OCI-LY3 (cell line): ENCODE measurements at regions not wholly inside any gene's neighbourhood (a gene's known extent, or its start where the extent isn't known, plus 50 kb on each side); places are given as distances from the start of the nearest gene placed in this dataset.

Experiments
- H2AFZ ChIP-seq: fragments of 200-600, 300-600 bp; shearing (Covaris generic); 2 replicates; pipeline ENCODE4 v1.6.0; 2014; ENCODE audit warnings: antibody characterized with exemption, low read depth, low read length
- H3K27ac ChIP-seq: fragments of 200-600, 300-600 bp; sonication (generic); 2 replicates; pipeline ENCODE4 v1.5.1; 2014; ENCODE audit warnings: mild to moderate bottlenecking, low read length, moderate library complexity, mixed read lengths
- H3K27me3 ChIP-seq: fragments of 200-600, 300-600 bp; sonication (generic); 2 replicates; pipeline ENCODE4 v1.6.1; 2014; ENCODE audit warnings: low read depth, low read length, mixed read lengths
- H3K36me3 ChIP-seq: fragments of 200-600, 300-600 bp; sonication (generic); replicated peaks from 2 replicates; pipeline ENCODE3; 2014; ENCODE audit warnings: low read depth, low read length, mixed read lengths
- H3K4me1 ChIP-seq: fragments of 300-600, 200-600 bp; sonication (generic); 2 replicates; pipeline ENCODE4 v1.6.1; 2014; ENCODE audit warnings: low read length, mixed read lengths
- H3K4me2 ChIP-seq: fragments of 200-600, 300-600 bp; sonication (generic); 2 replicates; pipeline ENCODE4 v1.6.1; 2014; ENCODE audit warnings: low read length, mixed read lengths
- H3K4me3 ChIP-seq: fragments of 300-600, 200-600 bp; sonication (generic); 2 replicates; pipeline ENCODE4 v1.5.1; 2014; ENCODE audit warnings: antibody characterized with exemption, mild to moderate bottlenecking, low read length, moderate library complexity
- H3K79me2 ChIP-seq: fragments of 300-600, 200-600 bp; shearing (Covaris generic); 2 replicates; pipeline ENCODE4 v1.6.1; 2014; ENCODE audit warnings: mild to moderate bottlenecking, low read length, mixed read lengths
- H3K9ac ChIP-seq: fragments of 300-600, 200-600 bp; shearing (Covaris generic); 2 replicates; pipeline ENCODE4 v1.6.0; 2014; ENCODE audit warnings: mild to moderate bottlenecking, low read length, moderate library complexity
- H3K9me3 ChIP-seq: fragments of 200-600, 300-600 bp; shearing (Covaris generic); 2 replicates; pipeline ENCODE4 v1.6.1; 2014; ENCODE audit warnings: low read length, mixed read lengths; ENCODE audit not compliant: insufficient read depth
- H4K20me1 ChIP-seq: fragments of 200-600, 300-600 bp; sonication (generic); 2 replicates; pipeline ENCODE4 v1.6.1; 2016; ENCODE audit warnings: low read length, mixed read lengths; ENCODE audit not compliant: insufficient read depth
- EZH2phosphoT487 ChIP-seq: fragments of 200-600 bp; shearing (Covaris generic); IDR thresholded peaks from 2 replicates; pipeline ENCODE4 v1.6.1; 2018; ENCODE audit warnings: antibody characterized with exemption, mixed run types, low read depth
- TF ChIP-seq, protein P1 (sequence below): fragments of 200-600, 300-600 bp; sonication (generic); IDR thresholded peaks from 2 replicates; pipeline ENCODE4 v1.5.1; 2014; ENCODE audit warnings: antibody characterized with exemption, low read length, low read depth

DNA sequence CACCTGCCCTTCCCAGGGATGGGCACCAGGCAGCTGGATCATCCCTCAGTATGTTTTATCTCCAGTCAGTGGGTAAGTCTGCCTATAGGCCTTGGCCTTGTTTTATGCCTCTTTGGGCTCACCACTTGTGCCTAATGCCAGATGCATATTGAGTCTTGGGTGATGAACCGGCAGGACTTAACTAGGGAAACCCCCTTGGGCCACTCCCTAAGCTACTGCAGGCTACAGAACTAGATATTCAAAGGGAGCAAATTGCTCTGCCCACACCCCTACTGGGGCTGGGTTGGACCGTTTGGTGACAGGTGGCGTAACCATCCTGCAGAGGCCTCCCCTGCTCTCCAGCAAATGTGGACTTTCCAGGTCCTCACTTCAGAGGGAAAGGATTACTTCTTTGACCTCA, 115.7 kb upstream of the GDF10 start:
- H3K4me1 ChIP-seq = no peaks in the 10 kb centered on the region
- no peak overlapping the region for H3K27ac ChIP-seq
- no peak for TF ChIP-seq EZH2phosphoT487
- TF ChIP-seq, protein P1, sequence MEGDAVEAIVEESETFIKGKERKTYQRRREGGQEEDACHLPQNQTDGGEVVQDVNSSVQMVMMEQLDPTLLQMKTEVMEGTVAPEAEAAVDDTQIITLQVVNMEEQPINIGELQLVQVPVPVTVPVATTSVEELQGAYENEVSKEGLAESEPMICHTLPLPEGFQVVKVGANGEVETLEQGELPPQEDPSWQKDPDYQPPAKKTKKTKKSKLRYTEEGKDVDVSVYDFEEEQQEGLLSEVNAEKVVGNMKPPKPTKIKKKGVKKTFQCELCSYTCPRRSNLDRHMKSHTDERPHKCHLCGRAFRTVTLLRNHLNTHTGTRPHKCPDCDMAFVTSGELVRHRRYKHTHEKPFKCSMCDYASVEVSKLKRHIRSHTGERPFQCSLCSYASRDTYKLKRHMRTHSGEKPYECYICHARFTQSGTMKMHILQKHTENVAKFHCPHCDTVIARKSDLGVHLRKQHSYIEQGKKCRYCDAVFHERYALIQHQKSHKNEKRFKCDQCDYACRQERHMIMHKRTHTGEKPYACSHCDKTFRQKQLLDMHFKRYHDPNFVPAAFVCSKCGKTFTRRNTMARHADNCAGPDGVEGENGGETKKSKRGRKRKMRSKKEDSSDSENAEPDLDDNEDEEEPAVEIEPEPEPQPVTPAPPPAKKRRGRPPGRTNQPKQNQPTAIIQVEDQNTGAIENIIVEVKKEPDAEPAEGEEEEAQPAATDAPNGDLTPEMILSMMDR = no peak
- H2AFZ ChIP-seq = no peak overlapping the region
- H3K27me3 ChIP-seq = no peaks in the 10 kb centered on the region
- no peaks in the 10 kb centered on the region for H3K9me3 ChIP-seq
- no peaks in the 10 kb centered on the region for H3K79me2 ChIP-seq
- H3K36me3 ChIP-seq = no peaks in the 10 kb centered on the region
- H4K20me1 ChIP-seq = no peaks in the 10 kb centered on the region
- no peak overlapping the region for H3K4me2 ChIP-seq
- H3K4me3 ChIP-seq = no peak overlapping the region
- no peak overlapping the region for H3K9ac ChIP-seq

- no peak overlapping the region for H3K4me3 ChIP-seq
- H3K9ac ChIP-seq = no peak overlapping the region
- H2AFZ ChIP-seq = no peak overlapping the region
- TF ChIP-seq, protein P1 = no peak
- TF ChIP-seq EZH2phosphoT487 = no peak
- no peaks in the 10 kb centered on the region for H3K4me1 ChIP-seq
- no peaks in the 10 kb centered on the region for H3K9me3 ChIP-seq
- H4K20me1 ChIP-seq = no peaks in the 10 kb centered on the region
- H3K27me3 ChIP-seq = no peaks in the 10 kb centered on the region
- H3K79me2 ChIP-seq = no peaks in the 10 kb centered on the region
- no peak overlapping the region for H3K27ac ChIP-seq
- H3K36me3 ChIP-seq = no peaks in the 10 kb centered on the region
- no peak overlapping the region for H3K4me2 ChIP-seq
Observed at GRCh38 chr10:47184724-47185330, 115.2 kb upstream of the GDF10 start.

GRCh38 chr10:47186941-47187340, 113.1 kb upstream of the GDF10 start:
- Histone ChIP-seq H3K9me3 (no peaks in the 10 kb centered on the region), H3K9ac (no peak overlapping the region), H3K4me1 (no peaks in the 10 kb centered on the region), H3K79me2 (no peaks in the 10 kb centered on the region), H3K27me3 (no peaks in the 10 kb centered on the region), H3K4me3 (no peak overlapping the region), H3K36me3 (no peaks in the 10 kb centered on the region), H3K4me2 (no peak overlapping the region), H3K27ac (no peak overlapping the region), H4K20me1 (no peaks in the 10 kb centered on the region), H2AFZ (no peak overlapping the region)
- TF ChIP-seq, protein P1 = no peak
- no peak for TF ChIP-seq EZH2phosphoT487

- no peak overlapping the region for H3K4me2 ChIP-seq
- no peak overlapping the region for H2AFZ ChIP-seq
- no peaks in the 10 kb centered on the region for H3K36me3 ChIP-seq
- H3K4me3 ChIP-seq = no peak overlapping the region
- TF ChIP-seq, protein P1 = no peak
- no peaks in the 10 kb centered on the region for H3K4me1 ChIP-seq
- no peak overlapping the region for H3K9ac ChIP-seq
- no peaks in the 10 kb centered on the region for H4K20me1 ChIP-seq
- H3K79me2 ChIP-seq = no peaks in the 10 kb centered on the region
- H3K27ac ChIP-seq = no peak overlapping the region
- no peaks in the 10 kb centered on the region for H3K9me3 ChIP-seq
- no peaks in the 10 kb centered on the region for H3K27me3 ChIP-seq
Observed at GRCh38 chr10:47187592-47187991, 112.4 kb upstream of the GDF10 start.
